ENCODE measurements at regions not wholly inside any gene's neighbourhood (a gene's known extent, or its start where the extent isn't known, plus 50 kb on each side); places are given as distances from the start of the nearest gene placed in this dataset.
"Not testable (repeated sequence)": the region's sequence is repeated elsewhere in the genome, so short reads cannot be mapped to it uniquely, and the experiment has no call there.

- DNase-seq = no peak
Observed at GRCh38 chr1:221532071-221532773, 209.7 kb downstream of the DUSP10 start.

DNA sequence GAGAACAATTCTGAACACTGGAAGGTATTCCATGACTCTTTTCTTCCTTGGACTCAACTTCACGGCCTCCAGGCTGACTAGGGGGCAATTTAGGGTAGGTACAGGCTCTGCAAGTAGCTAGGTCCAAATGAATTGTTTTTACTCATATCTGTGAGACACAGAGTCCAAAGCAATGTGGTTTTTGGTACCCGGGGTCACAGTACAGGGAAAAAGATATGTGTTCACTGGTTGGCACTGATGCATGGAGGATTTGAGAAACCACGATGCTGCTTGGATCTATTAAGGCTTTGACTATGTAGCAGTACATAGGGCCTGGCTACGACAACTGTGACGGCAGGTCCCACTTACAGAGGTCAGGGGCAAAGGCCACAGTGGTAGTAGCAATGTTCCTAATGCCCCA lies 200.6 kb downstream of the DUSP10 start:
- no peak for DNase-seq

DNA sequence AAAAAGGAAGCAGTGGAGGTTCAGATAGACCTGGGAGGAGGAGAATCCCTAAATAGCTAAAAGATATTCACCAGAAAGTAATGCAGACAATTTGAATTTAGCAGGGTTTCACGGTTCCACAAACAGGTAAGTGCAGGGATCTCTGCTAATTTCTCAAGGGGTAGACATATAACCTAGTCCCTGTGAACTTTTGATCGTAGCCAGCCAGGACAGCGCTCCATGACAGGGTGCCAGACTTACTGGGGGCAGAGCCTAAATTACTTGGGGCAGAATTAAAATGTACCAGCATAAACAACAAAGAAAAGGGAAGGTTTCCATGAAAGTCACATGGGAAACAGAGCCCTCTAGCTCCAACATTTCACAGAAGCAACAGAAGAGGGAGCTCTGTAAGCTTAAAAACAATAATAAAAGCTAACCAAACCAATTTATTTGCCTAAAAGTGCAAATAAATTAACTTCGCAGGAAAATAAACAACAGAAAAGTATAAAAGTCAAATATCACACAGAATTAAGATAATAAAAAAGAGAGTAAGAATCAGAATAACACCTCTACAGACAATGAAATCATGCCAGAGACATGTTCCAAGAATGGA lies 198.3 kb downstream of the DUSP10 start:
- DNase-seq = no peak

DNA sequence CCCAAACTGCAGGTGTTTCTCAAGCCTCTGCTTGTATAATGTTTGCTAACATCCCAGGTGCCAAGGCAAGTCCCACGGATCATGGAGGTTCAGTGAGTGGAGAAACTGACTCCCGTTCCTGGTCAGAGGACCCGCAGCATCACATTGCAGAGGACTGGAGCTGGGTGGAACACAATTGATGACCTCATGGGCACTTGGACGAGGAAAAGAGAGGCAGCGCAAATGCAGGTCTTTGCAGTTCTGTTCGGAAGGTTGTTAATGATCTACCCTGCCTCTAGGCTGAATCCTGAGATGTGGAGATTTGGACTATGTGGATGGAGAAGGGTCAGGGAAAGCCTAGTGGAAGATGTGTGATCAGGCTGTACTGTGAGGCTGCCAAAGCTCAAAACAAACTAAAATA lies 192.9 kb downstream of the DUSP10 start:
- DNase-seq = no peak

DNA sequence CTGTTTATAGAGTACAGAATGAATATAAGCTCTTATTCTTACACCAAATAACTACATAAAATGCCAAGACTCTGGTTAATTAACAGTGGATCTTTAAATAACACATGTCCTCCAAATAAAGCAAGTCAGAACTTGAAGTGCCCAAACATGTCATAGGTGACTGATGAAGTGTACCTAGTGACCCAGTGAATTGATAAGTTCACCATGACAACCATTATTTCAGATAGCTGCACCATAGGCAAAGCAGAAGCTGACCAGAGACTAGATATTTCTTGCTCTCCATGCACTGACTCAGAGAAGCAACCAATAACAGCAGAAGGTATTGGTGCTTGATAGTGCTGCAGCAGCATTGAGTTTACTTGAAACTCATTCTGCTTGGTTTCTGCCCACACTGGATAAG lies 192.1 kb downstream of the DUSP10 start:
- DNase-seq = no peak

- not testable (repeated sequence) for DNase-seq
Observed at GRCh38 chr1:221552792-221553191, 189.1 kb downstream of the DUSP10 start.

- no peak for DNase-seq
Observed at GRCh38 chr1:221555689-221556433, 186.0 kb downstream of the DUSP10 start.

DNA sequence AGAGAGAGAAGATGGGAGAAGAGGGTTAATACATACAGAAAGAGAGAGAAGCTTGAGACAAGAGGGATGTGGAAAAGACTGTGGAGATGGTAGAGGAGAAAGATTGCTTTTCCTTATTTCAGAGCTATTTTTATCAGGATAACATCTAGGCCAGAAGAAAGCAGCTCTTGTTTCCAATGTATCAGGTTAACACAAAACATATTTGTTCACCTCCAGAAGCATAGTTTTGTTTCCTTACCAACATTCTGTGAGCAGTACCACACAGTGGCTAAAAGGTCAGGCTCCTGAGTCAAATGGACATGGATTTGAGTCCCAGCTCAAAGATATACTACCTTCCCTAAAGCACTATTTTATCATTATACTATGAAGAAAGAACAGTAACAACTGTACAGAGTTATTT lies 185.5 kb downstream of the DUSP10 start:
- DNase-seq = no peak

GRCh38 chr1:221557013-221557412 lies 184.9 kb downstream of the DUSP10 start:
- DNase-seq = no peak

DNA sequence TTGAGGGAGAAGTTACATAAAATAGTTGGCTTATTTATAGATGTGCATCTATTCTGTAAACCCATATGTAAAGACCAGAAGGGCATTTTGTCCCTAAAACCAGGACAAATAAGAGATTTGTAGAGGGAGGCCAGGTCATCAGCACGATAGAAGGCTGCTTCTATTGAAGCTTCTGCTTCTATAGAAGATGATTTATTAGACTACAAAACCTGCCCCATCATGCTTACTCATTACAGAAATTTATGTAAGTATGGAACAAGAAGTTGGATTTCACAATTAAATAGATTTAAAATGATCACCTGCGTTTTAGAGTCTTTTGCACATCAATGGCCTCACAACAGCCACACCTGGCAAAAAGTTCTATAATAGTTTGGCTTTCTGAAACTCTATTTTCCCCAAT lies 183.5 kb downstream of the DUSP10 start:
- no peak for DNase-seq

DNA sequence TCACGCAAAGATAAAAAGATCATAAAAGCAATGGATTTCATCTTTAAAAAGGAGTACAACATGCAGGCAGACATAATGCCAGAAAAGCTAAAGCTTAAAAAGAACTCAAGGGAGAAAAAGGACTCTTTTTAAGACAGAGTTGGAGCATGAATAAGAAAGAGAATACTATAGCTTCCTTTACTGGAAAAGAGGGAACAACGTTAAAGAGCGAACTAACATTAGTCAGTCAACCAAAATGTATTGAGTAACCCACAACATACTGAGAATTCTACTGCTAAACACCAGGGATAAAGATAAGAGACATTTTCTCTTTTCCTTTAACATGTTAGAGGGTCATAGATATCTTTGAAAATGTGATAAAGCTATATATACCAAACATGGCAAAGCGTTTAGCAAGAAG lies 182.0 kb downstream of the DUSP10 start:
- DNase-seq = no peak

DNA sequence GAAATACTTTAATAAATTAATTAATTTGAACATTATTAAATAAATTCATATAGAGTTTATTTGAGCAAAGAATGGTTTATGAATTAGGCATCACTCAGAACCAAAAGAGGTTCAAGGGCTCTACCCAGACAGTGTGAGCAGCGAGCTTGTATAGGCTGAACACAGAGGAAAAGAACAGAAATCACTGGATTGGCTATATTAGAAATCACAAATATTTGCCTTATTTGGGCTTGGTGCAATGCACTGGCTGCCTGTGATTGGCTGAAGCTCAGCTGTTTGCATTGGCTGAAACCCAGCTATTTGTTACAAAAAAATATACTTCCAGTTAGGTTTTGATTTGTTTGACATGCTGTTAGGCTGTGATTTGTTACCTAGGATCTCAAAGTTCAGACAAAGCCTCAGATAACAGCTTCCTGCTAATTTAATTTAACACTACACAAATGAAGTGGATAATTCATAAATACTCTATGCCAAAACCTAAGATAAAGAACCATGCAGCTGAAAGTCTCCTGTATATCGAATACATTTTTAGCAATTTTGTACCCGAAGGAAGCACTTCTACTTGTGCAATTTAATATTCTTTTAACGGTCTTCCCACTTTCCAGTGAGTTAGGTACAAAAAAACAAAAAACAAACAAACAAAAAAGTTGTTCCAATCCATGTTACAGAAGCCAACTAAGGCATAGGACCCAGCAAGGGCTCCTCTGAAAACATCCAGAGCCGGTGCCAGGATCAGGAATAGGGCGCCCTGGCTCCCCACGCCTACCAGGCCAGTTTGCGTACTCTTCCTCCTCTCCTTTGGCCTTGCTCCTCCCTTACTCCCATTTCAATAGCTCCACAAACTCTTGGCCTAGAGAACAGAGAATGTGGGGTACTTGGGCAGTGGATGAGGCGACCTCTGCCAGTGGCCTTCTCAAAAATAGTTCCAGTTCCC lies 179.1 kb downstream of the DUSP10 start:
- no peak for DNase-seq

DNA sequence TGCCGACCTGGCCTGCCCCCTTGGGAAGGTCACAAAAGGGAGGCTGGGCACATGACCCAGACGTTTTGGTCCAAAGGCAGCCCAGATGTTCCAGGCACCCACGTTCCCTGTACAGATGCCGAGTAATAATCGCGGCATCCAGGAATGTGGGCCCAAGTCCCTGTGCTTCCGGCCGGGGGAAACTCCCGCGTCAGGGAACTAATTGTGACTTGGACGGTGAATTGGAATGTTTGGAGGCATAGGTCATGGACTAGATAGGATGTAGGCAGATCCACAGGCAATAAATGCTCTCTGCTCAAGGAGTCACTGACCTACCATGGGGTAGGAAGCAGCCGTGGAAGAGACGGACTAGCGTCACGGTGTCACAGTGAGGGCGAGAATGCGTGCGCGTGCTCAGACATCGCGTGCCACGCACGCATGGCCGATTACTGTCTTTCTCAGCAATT lies 178.4 kb downstream of the DUSP10 start:
- DNase-seq = no peak

- no peak for DNase-seq
Observed at GRCh38 chr1:221564891-221565290, 177.0 kb downstream of the DUSP10 start.

GRCh38 chr1:221565711-221566110 lies 176.2 kb downstream of the DUSP10 start:
- DNase-seq = no peak

DNA sequence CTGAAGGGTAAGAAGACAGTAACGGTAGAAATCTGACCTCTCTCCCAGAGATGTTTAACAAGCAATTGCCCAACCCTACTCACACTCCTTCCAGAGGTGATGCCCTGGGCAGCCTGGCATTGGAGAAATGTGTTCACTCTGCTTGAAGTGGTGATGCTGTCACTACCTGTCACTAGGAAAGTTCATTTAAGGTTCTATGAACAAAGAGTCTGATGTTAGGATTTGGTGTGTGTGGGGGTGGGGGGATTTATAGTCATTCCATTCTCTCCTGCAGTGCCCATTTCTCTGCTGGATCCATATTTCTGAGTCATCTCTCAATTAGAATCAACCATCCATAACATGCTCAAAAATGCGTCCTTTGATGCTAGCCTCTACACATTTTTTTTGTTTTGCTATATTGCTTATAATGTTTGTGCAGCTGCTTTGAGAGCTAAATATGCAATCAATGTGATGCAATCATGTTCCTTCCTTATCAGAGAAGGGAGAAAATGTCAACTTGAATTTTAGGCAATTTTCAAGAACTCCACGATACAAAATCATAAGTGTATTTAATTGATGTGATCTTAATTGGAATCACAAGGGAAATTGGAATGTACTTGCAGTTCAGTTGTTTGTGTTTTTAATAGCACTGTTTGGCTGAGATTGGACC lies 173.9 kb downstream of the DUSP10 start:
- no peak for DNase-seq

DNA sequence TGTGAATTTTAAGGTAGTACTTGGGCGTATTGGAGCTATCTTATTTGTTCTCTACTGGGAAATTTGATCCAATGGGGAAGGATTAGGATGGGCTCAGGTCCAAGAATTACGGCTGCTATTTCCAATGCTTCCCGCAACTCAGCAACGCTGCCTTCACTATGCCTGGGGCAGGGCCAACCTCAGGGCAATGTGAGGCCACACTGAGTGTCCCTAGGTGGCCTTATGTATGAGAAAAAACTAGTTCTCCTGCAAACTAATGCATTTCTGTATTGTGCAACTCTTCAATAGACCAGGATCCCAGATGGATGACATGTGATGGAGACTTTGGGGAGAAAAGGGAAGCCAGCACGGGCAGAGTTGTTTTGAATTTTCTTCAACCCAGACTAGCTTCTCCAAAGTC lies 168.1 kb downstream of the DUSP10 start:
- no peak for DNase-seq

- no peak for DNase-seq
Observed at GRCh38 chr1:221574529-221574928, 167.4 kb downstream of the DUSP10 start.

DNA sequence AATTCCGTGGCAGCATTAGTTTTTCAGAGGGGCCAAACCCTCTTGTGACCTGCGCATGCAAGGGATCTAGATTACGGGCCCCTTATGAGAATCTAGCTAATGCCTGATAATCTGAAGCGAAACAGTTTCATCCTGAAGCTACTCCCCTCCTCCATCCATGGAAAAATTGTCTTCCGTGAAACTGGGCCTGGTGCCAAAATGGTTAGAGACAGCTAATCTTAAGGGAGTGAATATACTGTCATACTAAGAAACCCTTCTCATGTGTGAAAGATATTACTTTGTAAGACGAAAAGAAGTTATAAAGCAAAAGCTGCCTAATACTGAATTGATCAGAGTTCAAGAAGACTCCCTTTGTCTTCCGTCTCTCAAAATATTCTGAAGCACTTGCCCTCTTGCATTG lies 166.3 kb downstream of the DUSP10 start:
- DNase-seq = no peak

GRCh38 chr1:221576268-221576667 lies 165.6 kb downstream of the DUSP10 start:
- no peak for DNase-seq

DNA sequence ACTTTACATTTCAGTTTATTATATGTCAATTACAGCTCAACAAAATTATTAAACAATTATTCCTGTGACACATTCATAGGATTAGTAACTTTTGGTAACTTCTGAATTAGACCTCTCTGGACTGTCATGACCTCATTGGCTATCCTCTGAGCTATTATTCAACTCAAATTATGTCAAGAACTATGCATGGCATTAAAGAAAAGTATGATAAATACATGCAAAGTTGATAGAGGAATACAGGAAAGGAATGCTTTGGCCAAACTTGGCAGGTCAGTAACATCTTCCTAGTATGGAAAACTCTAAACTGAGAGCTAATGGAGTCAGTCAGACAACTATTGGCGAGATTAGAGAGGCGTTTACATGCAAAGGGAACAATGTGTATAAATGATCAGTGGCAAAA lies 158.4 kb downstream of the DUSP10 start:
- no peak for DNase-seq

DNA sequence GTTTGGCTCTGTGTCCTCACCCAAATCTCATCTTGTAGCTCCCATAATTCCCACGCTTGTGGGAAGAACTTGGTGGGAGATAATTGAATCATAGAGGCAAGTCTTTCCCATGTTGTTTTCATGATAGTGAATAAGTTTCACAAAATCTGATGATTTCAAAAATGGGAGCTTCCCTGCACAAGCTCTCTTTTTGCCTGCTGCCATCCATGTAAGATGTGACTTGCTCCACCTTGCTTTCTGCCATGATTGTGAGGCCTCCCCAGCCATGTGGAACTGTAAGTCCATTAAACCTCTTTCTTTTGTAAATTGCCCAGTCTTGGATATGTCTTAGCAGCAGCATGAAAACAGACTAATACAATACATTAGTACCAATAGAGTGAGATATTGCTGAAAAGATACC lies 154.9 kb downstream of the DUSP10 start:
- not testable (repeated sequence) for DNase-seq
